CD4-positive, alpha-beta T cell treated with Interleukin-4 for 1 hour (primary cell): ENCODE measurements at regions not wholly inside any gene's neighbourhood (a gene's known extent, or its start where the extent isn't known, plus 50 kb on each side); places are given as distances from the start of the nearest gene placed in this dataset.

Experiments
- DNase-seq, 2 donors: peaks; one replicate each; pipeline ENCODE4 v3.0.0-alpha.2; 2020 to 2022

DNA sequence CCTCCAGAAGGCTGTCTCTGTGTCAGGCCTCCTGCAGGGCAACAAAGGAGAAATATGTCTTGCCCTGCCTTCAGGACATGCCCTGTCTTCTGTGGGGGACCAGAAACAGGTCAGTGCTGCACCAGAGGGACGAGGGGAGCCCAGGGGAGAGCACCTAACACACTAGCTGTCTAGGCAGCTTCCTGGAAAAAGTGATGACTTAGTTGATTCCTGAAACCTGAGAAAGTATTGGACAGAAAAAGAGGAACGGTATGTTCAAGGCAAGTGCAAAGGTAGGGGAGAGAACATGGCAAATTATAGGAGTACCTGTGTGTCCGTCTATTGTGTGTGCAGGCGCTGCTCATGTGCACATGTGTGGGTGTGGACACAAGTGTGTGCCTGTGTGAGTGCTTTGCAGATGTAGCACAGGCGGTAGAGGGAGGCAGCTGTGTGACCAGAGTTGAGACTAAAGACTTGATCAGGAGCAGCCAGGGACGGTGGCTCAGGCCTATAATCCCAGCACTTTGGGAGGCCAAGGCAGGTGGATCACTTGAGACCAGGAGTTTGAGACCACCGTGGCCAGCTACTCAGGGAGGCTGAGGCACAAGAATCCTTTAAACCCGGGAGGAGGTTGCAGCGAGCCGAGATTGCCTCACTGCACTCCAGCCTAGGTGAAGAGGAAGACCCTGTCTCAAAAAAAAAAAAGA is 119.5 kb downstream of the GYPC start:
- no peak for DNase-seq

DNA sequence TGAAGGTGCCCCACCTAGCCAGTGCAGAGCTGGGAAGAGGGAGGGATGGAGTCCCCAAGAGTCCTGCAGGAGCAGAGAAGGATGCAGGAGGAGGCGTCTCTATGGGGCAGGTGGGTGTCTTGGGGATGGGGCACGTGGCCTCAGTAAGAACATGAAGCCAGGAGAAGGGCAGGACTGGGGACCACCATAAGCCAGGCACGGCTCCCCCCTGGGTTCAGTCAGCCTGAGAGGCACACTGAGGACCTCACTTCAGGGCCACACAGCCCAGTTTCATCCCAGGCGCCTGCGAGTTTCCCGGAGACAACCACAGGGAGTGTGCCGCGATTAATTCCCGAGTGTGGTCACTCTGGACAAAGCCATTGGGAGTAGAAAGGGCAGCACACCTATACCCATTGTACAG is 120.3 kb downstream of the GYPC start:
- no peak for DNase-seq

DNA sequence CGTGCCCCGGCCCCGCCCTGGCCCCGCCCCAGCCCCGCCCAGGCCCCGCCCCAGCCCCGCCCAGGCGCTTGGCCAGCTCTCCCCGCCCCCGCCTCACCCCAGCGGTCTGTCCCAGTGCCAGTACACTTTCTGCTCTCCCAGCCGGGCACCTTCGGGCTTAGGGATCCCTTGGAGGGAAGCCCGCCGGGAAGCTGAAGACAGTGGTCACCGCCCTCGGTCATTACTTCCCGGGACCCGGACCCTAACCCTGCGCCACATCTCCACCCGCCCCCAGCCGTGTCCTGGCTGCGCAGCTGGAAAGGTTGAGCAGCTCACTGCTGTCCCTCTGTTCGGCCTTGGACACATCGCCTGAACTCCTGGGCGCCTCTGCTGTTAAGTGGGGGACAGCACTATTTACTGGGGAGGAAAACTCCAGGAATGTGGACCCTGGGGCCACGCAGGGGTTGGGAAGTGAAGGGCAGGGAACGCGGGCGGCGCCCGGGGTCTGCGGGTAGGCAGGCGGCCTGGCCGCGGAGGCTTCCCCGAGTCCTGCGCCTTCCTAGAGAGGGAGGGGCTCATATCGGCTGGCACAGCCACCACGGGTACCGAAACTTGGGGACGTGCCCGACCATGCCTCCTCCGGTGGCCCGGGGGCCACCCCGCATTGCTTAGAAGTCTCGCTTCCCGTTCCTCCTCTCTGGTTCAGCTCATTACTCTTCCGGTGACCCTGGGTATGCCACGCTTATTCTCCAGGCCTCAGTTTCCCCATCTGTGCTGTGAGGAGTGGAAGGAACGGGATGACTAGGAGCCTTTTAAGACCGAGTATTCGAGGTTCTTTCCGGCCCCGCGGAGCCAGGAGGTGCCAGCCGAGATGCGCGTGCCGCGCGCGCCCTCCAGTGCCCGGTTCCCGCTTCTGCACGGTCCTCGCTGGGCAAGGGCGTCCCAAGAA is 121.0 kb downstream of the GYPC start:
- peak; percentile 78 to 79 for DNase-seq

DNA sequence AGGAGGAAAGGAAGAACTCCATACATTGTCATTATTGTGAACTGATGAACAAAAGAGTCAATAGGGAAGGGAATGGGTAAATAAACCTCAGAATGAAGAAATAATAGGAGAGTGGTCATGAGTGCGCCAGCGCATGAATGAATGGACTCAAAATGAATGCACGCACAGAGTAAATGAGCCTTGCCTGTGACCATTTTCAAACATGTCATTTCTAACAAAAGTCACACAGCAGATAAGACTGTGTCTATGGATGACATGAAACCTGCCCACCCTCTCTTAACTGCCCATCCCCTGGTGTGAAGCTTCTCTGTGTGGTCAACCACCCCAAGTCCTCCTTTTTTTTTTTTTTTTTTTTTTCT is 121.1 kb upstream of the TEX51 start:
- DNase-seq: no peak

DNA sequence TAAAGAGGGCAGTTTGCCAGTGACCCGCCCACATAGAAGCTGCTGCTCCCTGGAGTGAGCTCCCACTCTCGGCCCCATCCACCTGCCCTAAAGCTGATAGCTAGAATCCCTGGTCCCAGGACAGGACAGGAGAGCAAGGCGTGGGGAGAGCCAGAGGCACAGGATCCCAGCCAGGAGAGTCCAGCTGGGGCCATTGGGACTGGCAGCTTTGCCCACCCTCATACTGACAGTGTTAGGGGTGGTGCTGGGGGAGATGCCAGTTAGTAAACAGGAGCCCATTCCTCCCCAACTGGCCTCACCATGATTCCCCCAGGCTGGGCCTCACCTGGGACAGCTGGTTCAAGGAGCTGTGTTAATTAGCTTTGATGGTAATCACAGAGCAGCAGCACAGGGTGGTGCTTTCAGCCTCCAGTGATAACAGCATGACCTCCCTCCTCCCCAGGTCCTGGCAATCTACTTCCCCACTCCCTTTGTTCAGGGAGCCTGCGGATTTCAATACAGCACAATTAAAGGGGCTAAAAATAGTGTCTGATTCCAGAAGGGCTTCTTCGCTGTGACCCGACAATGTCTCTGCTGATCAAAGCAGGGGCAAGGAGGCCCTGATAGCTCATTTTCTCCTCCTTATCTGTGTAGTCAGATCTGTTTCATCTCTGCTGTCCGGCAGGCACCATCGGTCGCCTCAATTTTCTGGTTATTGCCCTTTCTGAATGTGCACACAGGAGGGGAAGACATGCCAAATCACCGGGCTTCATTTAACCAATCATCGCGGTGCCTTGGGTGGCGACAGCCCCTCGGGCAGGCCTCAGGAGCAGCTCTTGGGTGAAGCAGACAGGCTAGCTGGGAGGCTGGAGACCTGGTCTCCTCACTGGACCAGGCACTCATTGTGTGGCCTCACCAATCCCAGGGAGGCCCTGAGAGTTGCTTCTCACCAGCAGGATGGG is 119.9 kb upstream of the TEX51 start:
- DNase-seq: no peak

DNA sequence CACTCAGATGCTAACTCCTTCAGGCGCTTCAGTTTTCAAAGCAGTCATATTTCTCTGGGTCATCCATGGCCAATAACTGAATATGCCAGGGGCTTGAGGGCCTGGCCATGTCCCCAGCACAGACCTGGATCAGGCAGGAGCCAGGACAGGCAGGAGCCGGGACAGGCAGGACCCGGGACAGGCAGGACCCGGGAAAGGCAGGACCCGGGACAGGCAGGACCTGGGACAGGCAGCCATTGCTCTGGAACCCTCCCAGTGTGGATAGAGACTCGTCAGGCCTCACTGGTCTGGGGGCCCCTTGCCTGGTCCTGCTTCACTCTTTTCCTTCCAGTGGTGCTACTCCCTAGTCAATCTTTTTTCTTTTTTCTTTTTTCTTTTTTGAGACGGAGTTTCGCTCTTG is 117.5 kb upstream of the TEX51 start:
- no peak for DNase-seq

DNA sequence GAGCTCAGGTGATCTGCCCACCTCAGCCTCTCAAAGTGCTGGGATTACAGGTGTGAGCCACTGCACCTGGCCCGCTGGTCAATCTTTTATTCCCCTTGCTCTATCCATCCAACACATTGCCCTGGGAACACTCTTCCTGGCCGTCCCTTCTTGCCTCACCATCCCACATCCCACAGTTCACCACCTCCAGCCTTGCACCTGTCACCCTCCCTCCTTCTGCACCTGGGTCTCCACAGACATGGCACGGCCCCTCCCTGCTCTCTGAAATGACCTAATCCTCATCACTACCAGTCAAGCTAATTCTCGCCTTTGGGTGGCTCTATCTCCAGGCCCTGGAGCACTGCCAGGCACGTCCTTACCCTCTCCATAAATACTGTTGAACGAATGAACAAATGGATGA is 116.9 kb upstream of the TEX51 start:
- no peak for DNase-seq

DNA sequence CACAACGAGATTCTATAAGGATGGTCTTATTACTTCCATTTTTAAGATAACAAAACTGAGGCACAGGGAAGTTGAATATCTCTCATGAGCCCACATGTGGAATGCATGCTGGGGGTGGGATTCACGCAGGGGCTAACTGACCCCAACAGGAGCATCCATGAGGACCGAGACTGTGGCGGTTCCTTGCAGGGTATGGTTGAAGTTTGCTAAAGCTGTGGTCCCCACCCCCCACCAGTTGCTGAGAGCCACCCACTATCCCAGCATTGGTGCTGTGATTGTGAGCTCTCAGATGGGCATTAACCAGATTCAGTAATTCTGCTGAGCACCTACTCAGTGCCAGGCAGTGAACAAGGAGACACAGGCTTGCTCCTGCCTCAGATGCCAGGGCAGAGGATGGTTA is 116.0 kb upstream of the TEX51 start:
- no peak for DNase-seq

DNA sequence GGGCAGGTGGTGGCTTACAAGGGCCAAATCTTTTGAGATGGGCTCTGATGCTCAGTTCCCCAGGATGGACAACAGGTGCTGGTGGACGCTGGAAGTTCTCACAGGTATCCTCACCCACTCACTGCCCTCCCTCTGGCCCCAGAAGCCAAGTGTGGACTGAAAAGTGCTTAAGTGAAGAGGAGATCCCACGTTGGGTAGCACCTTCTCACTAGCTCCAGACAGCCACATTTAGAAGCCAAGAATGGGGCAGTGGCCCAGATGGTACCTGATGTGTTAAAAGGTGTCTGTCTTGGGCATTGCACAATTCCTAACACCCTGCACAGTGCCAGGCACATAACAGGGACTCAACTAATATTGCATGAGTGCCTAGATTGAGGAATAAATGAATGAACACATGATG is 115.3 kb upstream of the TEX51 start:
- DNase-seq: no peak

DNA sequence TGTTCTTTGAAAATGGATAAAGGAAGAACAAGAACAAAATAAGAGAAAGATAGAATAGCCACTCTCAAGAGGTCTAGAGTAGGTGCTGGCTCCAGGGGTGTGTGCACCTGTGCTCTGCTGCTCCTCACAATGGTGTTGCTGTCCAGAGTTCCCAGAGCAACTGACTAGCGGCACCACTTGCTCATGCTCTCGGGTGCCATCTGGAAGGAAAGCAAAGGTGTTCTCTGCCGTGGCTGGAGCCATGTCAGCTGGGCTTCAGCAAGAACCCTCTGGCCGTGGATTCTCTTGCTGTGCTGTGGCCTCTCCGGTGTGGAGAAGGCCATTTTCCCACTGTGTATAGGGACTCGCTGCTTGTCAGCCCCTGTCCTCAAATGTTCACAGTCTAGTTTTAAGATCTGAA is 114.6 kb upstream of the TEX51 start:
- DNase-seq: no peak

DNA sequence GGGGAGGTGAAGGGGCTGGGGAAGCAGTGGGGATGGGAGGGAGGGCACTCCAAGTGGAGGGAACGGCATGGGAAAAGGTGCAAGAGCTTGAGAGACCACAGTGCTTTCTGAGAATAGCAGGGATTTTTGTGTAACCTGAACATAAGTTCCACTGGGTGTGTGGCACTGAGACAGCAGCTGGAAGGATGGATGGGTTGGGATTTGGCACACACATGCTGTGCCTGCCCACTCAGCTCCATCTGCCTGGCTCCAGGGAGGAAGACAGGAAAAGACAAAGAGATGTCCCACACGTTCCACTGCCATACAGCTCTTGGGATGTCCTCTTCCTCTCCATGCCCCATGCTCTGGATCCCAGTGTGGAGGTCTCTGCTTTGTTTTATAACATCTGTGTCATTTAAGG is 114.1 kb upstream of the TEX51 start:
- DNase-seq: no peak

DNA sequence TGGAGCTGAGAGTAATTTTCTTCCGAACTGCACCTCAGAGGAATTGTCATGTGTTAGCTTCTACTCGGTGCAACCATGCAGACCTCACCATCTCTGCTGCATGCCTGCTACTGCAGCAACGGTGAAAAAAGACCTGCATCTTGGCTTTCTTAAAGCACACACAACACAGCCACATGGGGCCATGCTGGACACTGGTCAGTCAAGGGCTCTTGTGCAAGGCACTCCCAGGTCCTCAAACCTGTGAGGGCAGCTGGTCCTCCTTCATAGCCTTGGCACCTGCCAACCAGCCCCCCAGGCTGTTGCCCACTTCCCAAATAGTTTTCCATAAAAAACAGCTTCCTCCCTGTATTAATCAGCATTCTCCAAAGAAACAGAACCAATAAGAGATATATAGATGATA is 113.5 kb upstream of the TEX51 start:
- no peak for DNase-seq

DNA sequence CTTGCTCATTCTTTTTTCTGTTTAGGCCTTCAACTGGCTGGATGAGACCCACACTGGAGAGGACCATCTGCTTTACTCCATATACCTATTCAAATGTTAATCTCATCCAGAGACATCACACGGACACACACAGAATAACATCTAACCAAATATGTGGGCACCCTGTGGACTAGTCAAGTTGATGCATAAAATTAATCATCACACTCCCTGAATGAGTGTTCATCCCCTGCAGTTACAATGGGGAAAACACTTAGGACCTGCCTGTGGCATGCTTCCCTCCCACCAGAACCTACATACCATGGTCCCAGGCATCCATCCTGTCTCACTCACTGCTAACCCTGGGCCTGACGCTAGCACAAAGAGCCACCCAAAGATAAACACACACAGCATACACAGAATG is 112.8 kb upstream of the TEX51 start:
- DNase-seq: no peak

DNA sequence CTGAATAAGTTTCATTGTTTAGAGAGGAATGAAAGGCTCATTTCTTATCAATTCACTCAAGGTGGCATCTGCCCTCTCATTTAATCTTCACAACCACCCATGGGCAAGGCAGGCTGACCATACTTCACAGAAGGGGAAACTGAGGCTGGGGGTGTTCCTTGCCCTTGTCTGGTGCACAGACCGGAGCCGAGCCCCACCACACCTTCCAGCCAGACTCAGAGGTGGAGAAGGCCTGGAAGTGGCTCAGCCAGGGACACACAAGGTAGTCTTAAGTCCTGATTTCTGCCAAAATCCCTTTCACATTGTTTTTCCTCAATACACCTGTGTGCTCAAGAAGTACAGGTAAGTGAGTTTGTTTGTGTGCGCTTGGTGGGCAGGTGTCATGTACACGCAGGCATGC is 111.9 kb upstream of the TEX51 start:
- DNase-seq: no peak

DNA sequence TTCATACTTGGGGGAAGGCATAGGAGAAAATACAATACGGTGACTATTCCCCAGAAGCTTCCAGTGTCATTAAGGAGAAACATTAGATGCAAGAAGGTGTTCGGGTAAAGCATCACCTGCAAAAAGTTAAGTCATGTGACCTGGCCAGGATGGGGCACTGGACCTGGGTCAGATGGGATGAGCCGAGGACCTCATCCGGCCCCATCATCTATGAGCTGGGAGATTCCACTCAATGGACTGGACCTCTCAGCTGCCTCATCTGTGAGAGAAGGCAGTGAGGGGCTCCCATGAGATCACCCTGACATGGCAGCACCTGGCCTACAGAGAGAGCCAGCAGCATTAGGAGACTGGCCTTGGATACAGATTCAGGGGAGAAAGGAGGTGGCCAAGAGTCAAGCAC is 111.4 kb upstream of the TEX51 start:
- DNase-seq: no peak

DNA sequence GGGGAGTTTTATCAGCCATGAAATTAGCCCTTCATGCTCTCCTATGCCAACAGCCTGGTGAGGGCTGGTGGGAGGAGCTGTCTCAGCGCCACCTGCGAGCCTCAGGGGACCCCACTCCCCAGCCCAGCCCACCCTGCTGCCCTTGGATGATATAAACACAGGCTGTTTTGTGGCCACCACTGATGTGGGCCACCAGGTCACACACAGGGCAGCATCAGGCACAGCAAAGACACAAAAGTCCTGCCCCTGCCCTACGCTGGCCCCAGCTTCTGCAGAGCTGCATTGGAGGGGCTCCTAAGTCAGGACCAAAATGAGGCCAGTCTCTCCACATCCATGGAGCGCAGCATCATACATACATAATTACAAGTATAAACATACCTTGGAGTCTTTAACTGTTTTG is 110.6 kb upstream of the TEX51 start:
- DNase-seq: no peak

DNA sequence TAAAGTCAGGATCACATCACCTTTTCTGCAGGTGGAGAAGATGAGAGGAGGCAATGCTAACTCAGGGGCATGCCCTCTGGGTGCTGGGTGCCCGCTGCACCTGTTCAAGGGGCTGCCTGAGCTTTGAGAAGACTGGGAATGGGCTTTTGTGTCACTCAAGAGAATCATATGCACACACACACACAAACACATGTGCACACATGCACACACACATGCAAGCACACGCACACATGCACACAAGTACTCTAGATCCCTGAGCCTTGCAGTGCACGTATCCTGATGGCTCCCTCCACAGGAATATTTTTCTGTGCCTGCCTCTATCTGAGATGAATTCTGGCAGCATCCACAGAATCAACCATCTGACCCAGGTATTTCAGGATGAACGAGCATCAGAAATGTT is 110.0 kb upstream of the TEX51 start:
- DNase-seq: no peak

DNA sequence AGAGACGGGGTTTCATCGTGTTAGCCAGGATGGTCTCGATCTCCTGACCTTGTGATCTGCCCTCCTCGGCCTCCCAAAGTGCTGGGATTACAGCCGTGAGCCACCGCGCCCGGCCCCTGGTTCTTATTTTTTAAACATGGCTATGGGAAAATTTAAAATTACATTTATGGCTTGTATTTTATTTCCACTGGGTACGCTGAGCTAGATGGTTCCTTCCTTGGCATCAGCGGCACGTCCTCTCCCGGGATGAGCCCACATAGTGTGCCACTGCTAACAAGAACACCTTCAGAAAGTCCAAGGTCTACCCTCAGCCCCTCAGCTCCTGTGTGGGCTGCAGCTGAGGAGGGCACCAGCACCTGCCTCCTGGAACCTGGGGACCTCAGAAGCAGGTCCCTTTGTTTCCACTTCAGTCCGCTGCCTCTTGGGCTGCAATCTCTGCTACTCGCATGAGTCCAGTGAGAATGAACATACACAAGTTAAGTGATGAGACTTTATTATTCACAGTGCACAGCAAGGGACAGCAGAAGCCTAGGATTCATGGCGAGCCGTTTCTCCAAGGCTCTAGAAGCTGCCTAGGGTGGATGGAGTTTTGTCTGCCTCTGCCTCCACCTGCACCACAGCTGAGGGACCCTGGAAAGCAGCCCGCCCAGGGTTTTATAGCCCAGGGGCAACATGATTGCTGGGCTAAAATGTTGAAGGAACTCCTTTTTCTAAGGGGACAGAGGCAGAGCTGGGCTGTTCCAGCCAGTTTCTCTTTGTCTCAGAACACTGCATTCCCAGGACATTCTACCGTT is 107.5 kb upstream of the TEX51 start:
- DNase-seq: no peak

DNA sequence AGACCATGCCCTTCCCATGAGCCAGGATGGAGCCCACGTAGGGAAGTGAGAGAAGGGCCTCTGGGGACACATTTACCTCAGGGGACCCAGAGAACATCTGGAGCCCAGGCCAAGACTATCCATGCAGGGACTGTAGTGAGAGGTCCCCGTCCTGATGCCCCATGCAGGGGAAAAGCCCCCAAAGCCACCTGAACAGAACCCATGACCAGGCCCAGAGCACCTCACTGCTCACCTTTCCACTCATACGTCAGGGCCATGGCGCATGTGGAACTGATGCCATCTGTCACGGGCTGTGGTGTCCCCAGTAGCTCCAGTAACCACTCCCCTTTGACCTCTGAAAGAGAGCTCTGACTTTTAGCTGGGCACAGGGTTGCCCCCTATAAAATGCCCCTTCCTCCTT is 106.5 kb upstream of the TEX51 start:
- DNase-seq: no peak

DNA sequence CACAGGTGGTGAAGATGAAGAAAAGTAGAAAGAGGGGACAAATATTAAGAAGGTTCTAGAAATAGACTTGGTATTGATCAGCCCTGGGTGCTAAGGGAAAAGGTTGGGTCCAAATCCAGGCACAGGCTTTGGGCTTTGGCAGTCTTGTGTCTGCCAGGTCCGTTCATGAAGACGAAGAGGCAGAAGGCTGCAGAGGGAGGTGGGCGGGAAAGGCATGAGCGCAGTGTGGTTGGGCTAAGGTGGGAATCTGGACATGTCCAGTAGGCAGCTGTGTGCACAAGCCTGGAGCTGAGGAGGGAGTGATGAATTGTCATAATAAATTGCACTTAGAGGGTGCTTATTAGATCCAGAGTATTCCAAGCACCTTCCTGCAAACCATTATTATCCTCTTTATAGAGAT is 105.7 kb upstream of the TEX51 start:
- DNase-seq: no peak

DNA sequence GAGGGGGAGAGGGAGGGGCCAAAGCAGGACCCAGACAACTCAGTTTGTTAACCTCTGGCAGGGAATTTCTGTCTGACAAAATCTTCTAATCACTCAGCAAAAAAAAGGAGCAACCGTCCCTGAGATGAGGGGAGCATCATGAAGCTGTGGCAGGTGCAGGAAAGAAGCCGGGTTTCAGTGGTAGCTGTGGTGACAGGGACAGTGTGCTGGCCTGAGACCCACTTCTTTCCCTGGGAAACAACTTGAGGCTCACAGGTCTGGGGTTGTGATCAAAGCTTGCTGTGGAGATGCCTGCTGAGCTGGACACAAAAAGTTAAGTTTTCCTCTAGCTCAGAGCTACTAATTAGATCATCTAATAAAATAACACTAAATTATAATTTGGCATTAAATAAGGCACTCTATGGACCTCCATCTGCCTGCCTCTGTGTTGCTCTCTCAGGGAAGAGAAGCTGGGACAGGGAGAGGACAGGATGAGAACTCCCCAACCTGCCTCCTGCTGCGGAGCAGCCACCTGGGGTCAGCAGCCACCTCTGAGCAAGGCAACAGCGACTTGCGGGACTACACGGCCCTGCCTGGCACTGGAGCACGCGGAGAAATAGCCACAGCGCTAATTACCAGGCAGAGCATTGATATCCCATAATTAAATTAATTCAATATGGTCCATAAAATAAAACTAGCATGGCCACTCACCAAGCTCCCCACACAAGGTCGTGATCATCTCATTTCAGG is 104.6 kb upstream of the TEX51 start:
- no peak for DNase-seq

DNA sequence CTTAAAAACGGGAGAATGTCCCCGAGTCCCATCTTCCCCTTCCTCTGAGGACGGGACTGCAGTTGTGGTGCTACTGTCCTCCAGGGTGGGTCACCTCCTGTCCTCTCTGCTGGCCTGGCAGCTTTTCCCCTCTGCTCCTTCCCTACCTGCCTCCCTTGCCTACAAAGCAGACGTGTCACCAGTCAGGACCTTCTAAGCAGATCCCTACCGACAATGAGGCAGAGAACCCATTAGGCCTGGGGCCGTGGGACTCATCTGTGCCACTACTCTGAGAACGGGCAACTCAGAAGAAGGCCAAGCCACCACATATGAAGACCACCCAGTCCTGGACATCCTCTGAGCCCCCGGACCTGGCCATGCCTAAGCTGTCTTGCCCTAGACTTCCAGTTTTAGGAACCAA is 103.0 kb upstream of the TEX51 start:
- DNase-seq: no peak
